Fibroblast of lung (primary cell): ENCODE measurements at regions not wholly inside any gene's neighbourhood (a gene's known extent, or its start where the extent isn't known, plus 50 kb on each side); places are given as distances from the start of the nearest gene placed in this dataset.

Source experiments
- EZH2 ChIP-seq: IDR thresholded peaks from 2 replicates; pipeline ENCODE4 v1.5.1; 2012; ENCODE audit warnings: low read length, control low read depth, mild to moderate bottlenecking; ENCODE audit errors: missing control alignments
- TF ChIP-seq, protein P1 (sequence below), 2 donors: IDR thresholded peaks in 1 of 2; conservative IDR thresholded peaks in 1 of 2; 1 replicate in 1 of 2; 2 replicates in 1 of 2; pipeline ENCODE4 v1.5.1; 2011 to 2012; ENCODE audit warnings: low read length in 2 of 2, control low read depth in 1 of 2, inconsistent platforms in 1 of 2, low read depth in 1 of 2, mild to moderate bottlenecking in 1 of 2

DNA sequence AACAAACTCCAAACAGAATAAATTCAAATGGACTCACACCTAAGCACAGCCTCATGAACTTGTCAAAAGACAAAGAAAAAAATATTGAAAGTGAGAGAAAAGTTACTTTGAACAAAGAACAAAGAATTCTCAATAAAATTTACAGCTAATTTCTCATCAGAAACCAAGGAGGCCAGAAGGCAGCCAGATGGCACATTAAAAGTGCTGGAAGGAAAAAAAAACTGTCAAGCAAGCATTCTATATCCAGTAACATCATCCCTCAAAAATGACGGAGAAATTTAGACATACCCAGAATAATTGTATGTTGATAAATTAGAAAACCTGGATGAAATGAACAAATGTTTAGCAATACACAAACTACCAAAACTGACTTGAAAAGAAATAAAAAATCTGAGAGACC, 129.8 kb upstream of the UQCRFS1 start:
- TF ChIP-seq, protein P1, sequence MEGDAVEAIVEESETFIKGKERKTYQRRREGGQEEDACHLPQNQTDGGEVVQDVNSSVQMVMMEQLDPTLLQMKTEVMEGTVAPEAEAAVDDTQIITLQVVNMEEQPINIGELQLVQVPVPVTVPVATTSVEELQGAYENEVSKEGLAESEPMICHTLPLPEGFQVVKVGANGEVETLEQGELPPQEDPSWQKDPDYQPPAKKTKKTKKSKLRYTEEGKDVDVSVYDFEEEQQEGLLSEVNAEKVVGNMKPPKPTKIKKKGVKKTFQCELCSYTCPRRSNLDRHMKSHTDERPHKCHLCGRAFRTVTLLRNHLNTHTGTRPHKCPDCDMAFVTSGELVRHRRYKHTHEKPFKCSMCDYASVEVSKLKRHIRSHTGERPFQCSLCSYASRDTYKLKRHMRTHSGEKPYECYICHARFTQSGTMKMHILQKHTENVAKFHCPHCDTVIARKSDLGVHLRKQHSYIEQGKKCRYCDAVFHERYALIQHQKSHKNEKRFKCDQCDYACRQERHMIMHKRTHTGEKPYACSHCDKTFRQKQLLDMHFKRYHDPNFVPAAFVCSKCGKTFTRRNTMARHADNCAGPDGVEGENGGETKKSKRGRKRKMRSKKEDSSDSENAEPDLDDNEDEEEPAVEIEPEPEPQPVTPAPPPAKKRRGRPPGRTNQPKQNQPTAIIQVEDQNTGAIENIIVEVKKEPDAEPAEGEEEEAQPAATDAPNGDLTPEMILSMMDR (conservative IDR thresholded peaks at IDR 0.05 in 1 of 2, IDR thresholded peaks at IDR 0.05 in 1 of 2; ENCODE audit: low read depth in 1 of 2, low read length in 2 of 2) = no peak
- TF ChIP-seq EZH2 = no peak
